ENCODE measurements at regions not wholly inside any gene's neighbourhood (a gene's known extent, or its start where the extent isn't known, plus 50 kb on each side); places are given as distances from the start of the nearest gene placed in this dataset.

DNA sequence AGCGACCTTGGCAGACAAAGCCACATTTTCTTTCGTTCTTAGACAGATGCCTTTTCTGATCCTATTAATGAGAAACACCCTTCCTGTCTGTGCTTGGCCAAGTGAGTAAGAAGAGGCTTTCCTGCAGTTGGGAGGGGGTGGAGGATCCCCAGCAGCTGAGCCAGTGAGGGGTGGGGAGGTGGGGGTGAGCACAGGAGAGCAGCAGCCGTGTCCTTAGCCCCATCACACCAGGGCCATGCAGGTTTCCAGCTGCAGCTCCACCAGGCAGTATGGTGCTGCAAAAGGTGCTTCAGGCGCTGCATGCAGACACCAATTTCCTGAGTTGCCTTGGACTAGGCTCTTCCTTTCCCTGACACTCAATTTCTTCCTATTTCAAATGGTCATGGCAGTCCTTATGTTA is 123.3 kb upstream of the SIX2 start:
- H3K4me3 ChIP-seq, result no peak overlapping the region
- no peaks in the 10 kb centered on the region for H3K36me3 ChIP-seq
- peaks cover 0 to 9% (median 0%) of the 10 kb centered on the region in 4 donors for H3K27me3 ChIP-seq
- no peaks in the 10 kb centered on the region for H3K9me3 ChIP-seq
- DNase-seq, result no peak
- H3K27ac ChIP-seq, result no peak overlapping the region
- 64 to 81% methylated on average over 3 to 4 of the region's 4 CpGs for WGBS, 2 donors
- intact Hi-C loops (cut with DNase I), result no loop called here
- TF ChIP-seq POLR2A (IDR thresholded peaks at IDR 0.05) (no peak), CTCF (IDR thresholded peaks at IDR 0.05) (no peak)
- no peaks in the 10 kb centered on the region for H3K4me1 ChIP-seq

GRCh38 chr2:45131587-45131986 is 122.3 kb upstream of the SIX2 start:
- intact Hi-C loops (cut with DNase I), result no loop called here
- Histone ChIP-seq H3K4me1 (no peaks in the 10 kb centered on the region), H3K36me3 (no peaks in the 10 kb centered on the region), H3K27ac (no peak overlapping the region), H3K27me3 (peaks cover 0 to 8% (median 0%) of the 10 kb centered on the region in 4 donors), H3K9me3 (no peaks in the 10 kb centered on the region), H3K4me3 (no peak overlapping the region)
- 65 to 83% methylated on average over 14 of the region's 14 CpGs for whole genome bisulfite sequencing, 2 donors
- DNase-seq, result no peak
- TF ChIP-seq CTCF (IDR thresholded peaks at IDR 0.05) (no peak), POLR2A (IDR thresholded peaks at IDR 0.05) (no peak)

DNA sequence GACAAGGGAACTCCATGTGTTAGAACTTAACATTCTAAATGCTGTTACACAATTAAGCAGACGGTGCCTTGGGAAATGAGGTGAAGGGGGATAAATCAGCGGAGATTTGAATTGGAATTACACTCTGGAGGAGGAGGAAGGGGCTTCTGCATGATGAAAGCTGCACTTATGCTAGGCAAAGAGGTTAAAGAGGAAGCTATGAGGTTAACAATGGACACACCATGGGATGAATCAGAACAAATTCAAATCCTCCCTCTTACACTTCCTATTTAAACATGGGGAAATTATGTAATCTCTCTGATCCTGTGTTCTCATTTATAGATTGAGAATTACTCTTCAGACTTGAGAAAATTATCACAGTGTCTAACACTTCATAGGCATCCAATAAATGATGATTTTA is 121.5 kb upstream of the SIX2 start:
- H3K27me3 ChIP-seq, result no peaks in the 10 kb centered on the region
- whole genome bisulfite sequencing, 2 donors, result 63 to 78% methylated on average over 2 of the region's 2 CpGs
- no peaks in the 10 kb centered on the region for H3K4me1 ChIP-seq
- DNase-seq, result no peak
- no peaks in the 10 kb centered on the region for H3K9me3 ChIP-seq
- H3K36me3 ChIP-seq, result no peaks in the 10 kb centered on the region
- H3K27ac ChIP-seq, result no peak overlapping the region
- intact Hi-C loops (cut with DNase I), result no loop called here
- no peak for TF ChIP-seq CTCF (IDR thresholded peaks at IDR 0.05)
- H3K4me3 ChIP-seq, result no peak overlapping the region

DNA sequence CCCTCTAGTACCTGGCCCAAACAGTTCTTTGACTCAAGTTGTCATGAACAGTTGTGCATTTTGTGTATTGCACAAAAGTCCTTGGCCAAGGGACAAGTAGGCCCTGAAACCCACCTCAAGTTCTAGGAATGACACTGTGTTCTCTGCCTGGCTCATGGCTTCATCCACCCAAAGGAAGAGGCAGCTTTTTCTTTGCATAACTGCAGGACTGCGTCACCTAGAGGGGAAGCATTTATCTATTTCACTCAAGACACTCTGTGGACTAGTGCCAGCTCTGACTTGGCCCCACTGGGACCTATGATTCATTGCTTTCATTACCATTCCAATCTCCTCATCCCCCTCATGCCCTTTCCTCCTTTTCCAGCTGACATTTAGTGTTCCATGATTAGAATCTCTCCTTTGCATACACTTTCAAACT is 119.3 kb upstream of the SIX2 start:
- intact Hi-C loops (cut with DNase I), result no loop called here
- H3K27ac ChIP-seq, result no peak overlapping the region
- WGBS, 2 donors, result 50 to 53% methylated on average over 1 of the region's 1 CpG
- H3K4me1 ChIP-seq, result no peaks in the 10 kb centered on the region
- no peak for DNase-seq
- H3K36me3 ChIP-seq, result no peaks in the 10 kb centered on the region
- TF ChIP-seq POLR2A (IDR thresholded peaks at IDR 0.05) (no peak), CTCF (IDR thresholded peaks at IDR 0.05) (no peak)
- H3K27me3 ChIP-seq, result peaks cover 0 to 3% (median 0%) of the 10 kb centered on the region in 4 donors
- no peaks in the 10 kb centered on the region for H3K9me3 ChIP-seq
- H3K4me3 ChIP-seq, result no peak overlapping the region

DNA sequence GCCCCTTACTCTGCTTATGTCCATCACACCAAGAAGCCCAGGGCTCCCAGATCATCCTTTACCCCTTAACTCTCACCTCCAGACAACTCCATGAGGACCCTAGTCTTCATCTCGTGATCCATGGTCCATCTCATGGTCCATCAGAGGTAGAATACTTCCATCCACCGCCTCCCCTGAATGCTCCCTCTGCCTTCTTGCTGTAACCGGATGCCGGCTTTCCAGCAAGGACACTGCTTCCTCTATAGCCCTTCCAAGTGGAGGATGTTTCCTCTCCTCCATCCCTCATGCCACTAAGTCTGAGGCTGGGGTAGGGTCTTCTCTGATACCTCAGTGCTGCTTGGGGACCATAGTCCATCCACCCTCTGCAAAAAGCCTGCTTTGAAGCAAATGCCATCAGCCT is 118.6 kb upstream of the SIX2 start:
- no peak overlapping the region for H3K27ac ChIP-seq
- no peak overlapping the region for H3K4me3 ChIP-seq
- H3K36me3 ChIP-seq, result no peaks in the 10 kb centered on the region
- 73 to 75% methylated on average over 4 of the region's 4 CpGs for WGBS, 2 donors
- H3K9me3 ChIP-seq, result no peaks in the 10 kb centered on the region
- peaks cover 0 to 3% (median 0%) of the 10 kb centered on the region in 4 donors for H3K27me3 ChIP-seq
- intact Hi-C loops (cut with DNase I), result no loop called here
- DNase-seq, result no peak
- TF ChIP-seq CTCF (IDR thresholded peaks at IDR 0.05) (no peak), POLR2A (IDR thresholded peaks at IDR 0.05) (no peak)
- H3K4me1 ChIP-seq, result no peaks in the 10 kb centered on the region

All from esophagus squamous epithelium (tissue), 5 donors.